Activated T-cell treated with anti-CD3 and anti-CD28 coated beads, Interleukin-2, amount 50 U/mL, for 1 hour (primary cell): ENCODE measurements at regions not wholly inside any gene's neighbourhood (a gene's known extent, or its start where the extent isn't known, plus 50 kb on each side); places are given as distances from the start of the nearest gene placed in this dataset.

Source experiments
- DNase-seq: peaks from one replicate; pipeline ENCODE4 v3.0.0-alpha.2; 2020

DNA sequence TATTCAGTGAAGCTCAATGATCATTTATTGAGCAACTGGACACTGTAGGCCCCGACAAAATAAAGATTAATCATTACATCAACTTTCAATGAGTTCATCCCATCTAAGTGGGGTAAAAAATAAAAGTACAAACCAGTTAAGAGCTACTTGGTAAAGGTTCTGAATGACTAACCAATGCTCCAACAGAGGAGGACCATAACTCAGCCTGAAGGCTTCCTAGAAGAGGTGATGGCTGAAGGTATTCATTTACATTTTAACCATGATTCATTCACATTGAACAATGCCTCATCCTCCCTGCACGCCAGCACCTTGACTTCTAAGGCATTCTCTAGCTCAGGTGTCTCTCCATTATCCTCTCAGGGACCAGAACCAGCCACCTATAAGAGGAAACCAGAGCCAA is 201.4 kb downstream of the ZNF462 start:
- no peak for DNase-seq

DNA sequence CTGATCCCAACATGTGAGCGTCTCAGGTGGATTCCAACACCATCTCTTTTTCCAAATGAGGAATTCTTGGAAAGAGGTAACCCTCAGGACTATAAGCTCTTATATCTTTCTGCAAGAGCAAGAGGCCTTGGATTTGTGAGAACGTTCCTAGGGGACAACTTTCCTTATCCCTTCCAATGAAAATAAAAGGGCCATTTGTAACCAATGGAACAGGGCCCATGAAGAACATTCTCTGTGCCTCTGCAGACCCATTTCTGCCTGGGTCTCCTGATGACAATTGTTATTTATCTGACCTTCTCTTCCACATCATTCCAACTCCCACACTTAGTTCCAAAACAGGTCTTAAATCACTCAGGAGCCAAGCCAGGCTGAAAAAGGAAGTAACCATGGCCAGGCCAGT is 202.6 kb downstream of the ZNF462 start:
- DNase-seq, result no peak

DNA sequence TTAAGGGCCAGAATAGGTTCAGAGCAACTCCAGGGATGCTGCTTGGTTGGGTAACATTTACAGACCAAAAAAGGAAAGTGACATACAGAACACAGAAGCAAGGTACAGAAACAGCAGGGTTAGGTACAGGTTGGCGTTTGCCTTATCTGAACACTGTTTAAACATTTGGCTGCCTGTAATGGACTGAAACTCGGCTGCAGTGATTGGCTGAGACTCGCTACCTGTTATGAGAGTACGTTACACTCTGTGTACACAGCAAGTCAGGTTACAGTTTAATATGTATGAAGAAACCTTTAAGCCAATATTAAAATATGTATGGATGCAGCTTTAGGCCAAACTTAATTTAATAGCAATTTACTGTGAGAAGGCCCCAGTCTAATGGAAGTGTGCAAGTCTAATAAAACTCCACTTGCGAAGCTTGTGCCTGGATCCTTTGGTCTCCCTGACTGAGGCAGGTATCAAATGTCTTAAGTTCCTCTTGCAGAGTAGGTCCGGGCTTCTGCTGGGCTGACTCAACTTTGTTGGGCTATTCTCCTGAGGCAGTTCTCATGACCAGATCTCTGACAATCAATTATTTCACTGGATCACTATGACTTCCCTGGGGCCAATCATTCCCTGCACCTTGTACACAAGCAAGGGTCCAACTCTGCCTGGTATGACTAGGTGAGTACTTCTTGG is 204.9 kb downstream of the ZNF462 start:
- no peak for DNase-seq

DNA sequence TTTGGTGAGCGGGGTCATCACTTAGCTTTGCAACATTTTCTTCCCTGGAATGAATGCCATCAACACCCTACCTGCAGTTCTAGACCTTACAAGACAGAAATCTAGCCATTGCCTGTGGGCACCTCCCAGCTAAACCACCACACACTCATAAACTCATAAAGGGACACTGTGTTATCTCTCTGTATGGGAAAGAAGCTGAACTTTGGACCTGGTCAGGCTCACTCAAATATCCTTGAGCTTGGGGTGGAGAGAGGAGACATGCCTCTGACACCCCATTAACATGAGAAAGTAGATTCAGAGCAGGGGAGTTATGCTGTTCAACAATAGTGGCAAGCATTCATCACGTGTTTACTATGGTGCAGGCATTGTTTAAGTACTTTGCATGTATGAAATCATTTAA is 205.6 kb downstream of the ZNF462 start:
- no peak for DNase-seq

- no peak for DNase-seq
Measured at GRCh38 chr9:107070586-107070985, 207.6 kb downstream of the ZNF462 start.

DNA sequence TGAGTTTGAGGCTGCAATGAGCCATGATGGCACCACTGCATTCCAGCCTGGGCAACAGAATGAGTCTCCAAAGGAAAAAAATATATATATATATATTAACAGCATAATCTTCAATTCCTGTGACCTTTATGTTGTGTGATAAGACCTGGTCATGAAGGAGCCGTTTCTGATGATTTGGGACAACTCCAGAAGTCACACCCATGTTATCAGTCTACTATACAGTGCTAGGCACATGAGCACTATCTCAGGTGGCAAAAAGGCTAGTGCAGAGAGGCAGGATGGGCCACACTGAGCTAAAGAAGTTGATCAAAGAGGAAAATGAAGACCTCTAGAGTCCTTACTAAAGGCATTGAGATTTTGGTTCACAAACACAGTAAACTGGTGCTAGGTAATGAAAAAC is 205.0 kb upstream of the RAD23B start:
- DNase-seq, result no peak

DNA sequence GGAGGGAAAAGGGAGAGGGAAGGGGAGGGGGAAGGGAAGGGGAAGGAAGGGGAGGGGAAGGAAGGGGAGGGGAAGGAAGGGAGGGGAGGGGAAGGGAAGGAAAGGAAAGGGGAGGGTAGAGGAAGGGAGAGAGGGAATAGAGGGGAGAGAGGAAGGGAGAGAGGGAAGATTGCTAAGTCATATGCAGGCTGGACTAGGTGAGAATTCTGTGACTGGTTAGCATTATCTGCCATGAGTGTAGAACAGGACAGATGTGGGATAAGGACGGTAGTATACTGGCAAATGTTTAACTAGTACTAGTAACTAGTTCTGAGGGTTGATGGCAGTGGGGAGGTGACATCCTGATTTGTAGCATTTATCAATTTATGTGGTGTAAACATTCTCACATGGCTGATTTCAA is 203.5 kb upstream of the RAD23B start:
- no peak for DNase-seq

GRCh38 chr9:107080130-107080529 is 202.9 kb upstream of the RAD23B start:
- DNase-seq, result no peak

DNA sequence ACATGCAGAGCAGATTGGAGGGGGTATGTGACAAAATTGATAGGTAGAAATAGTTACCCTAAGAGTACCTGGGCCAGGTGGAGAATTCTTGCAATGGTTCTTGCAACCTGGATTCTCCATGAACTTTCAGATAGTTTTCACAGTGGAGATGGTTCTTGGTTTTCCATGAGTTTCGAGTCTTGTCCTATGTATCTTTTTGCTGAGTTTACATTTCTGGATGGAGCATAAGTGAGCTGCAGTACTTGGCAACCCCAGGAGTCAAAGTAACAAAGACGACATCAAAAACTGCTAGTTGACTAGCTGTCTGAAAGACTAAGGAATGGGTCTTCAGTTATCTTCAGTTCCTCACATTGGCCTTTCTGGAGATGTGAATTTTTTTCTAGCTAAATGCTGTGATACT is 196.6 kb upstream of the RAD23B start:
- DNase-seq, result no peak

GRCh38 chr9:107087222-107087621 is 195.9 kb upstream of the RAD23B start:
- DNase-seq, result no peak

GRCh38 chr9:107090218-107090617 is 192.9 kb upstream of the RAD23B start:
- no peak for DNase-seq

DNA sequence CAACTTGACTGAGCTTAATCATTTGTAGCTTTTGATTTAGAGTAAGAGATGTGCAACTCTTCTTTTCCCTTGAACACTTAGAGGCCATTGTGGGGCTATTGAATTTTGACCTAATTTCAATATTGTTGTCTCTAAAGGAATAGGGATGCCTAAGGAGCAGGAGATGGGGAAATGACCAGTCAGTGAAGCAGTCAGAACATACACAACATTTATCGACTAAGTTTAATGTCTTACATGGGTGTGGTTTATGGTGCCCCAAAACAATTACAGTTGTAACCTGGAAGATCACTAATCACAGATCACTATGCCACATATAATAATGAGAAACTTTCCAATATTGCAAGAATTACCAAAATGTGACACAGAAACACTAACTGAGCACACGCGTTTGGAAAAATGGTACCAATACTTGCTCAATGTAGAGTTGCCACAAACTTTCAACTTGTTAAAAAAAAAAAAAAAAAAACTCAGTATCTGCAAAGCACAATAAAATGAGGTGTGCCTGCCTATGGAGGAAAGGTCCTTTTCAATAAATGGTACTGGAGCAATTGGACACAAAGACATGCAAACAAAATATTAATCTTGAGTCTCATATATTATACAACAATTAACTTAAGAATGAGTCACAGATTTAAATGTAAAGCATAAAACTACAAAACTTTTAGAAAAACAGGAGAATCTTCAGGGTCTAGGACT is 189.6 kb upstream of the RAD23B start:
- no peak for DNase-seq

GRCh38 chr9:107094370-107094769 is 188.7 kb upstream of the RAD23B start:
- no peak for DNase-seq

DNA sequence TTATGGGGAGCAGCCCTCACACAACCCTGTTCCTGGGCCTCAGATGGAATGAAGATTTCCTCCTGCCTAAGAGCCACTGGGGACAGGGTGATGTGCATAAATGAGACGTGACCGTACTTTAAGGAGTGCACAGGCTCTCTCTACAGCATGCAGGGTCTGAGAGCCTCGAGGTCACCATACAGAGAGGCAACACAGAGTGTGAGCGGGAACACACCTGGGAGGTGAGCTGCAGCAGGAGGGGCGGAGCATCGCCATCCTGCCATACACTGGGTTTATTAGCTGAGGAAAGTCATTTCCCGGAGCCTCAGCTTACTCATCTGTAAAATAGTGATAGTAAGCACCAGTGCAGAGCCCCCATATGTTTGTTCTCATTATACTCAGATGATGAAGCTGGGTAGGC is 182.5 kb upstream of the RAD23B start:
- DNase-seq, result no peak

DNA sequence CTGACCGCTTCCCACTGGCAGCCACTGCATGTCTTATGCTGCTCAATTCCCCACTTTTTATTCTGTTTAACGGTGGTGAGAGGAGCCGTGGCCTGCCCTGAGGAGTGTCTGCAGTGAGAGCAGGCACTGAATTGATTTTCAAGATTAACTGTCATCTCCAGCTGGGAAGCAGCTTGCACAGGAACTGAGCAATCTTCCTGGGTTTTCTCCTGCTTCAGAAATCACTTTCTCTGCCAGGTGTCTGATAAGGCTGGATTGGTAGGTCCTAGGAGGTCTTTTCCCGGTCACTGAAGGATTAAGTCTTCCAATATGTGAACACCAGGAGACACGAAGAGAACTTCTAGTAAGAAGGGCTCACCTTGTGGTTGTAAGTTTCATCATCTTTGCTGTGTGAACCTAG is 181.1 kb upstream of the RAD23B start:
- DNase-seq, result no peak

DNA sequence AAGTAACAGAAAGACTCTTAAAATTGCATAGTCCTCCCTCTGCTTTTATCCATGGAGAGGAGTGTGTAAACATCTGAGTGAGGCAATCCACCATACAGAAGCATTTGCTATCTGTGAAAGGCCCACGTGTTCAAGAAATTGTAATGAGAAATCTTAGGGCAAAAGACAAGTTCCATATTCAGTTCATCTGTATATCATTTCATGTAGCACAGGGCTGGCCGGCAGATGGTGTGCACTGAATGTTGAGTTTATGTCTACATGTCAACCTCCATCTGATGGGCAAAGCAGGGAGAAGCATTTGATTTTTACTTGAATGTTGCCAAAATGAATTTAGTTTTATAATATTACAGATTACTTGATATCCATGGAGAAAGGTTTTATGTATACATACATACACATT is 179.5 kb upstream of the RAD23B start:
- DNase-seq, result no peak

DNA sequence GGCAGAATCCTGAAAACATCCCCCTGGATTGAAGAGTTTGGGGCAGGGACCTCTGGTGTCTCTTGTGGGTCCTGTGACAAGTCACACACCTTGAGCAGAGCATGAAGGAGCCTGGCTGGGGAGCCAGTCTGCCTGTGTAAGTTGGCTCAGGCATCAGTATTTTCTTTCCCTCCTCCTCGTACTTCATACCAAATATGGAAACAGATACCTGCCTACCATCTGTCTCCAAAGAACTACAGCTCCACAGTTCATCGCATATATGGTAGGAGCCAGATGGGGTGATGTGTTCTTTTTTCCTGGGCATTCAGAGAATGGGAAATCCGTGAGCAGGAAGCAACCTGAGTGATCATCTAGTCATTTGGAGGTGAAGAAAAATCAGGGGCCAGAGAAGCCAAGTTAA is 177.3 kb upstream of the RAD23B start:
- no peak for DNase-seq

DNA sequence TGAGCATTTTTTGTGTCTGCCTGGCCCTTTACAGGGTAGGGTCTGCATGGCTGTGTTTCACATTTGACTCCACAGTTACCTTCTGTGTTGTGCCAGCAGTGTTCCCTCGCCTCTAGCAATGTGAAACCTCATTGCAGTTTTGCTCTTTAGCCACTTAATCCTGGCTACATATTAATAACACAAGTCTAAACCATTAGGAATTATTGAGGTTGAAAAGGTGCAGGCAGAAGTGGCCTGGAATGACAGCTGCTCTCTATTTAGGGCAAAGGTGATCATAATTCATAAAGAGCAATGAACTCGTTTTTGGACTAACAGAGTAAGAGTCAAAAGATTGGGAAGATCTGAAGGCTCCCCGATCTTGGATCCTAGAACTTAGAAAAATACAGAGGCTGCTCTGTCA is 176.7 kb upstream of the RAD23B start:
- DNase-seq, result no peak

DNA sequence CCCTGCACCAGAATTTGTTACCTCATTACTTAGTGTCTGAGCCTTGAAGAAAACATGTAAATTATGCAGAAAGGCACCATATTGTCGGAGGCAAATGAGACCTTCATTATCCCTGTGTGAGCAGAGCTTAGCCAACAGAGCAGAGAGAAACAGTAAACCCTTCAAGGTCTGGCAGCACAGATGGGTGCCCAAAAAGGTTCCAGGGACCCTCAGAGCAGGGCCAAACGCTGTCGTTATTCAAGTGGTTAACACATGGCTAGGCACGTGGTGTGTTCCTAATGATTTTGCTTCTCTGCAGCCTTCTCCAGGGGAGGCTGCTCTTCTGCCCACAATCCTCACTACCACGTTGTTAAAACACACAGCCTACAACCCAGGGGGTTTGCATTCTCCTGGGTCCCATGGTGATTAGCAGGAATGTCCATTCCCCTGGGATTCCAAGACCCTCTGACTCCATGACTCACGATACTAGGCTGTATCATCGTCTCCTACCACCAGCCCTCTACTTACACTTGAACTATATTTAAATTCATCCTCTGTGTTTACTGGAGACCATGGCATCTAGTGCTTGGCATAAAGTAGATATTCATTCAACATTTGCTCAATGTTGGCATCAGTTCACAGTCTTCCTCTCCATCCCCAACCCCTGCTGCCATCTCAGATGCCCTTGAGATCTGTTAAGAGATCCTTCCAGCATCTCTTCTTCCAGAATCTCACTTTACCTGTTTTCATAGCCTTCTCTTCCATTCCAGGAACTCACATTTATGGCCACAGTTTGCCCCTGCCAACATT is 174.5 kb upstream of the RAD23B start:
- no peak for DNase-seq

GRCh38 chr9:107109324-107109723 is 173.8 kb upstream of the RAD23B start:
- no peak for DNase-seq

DNA sequence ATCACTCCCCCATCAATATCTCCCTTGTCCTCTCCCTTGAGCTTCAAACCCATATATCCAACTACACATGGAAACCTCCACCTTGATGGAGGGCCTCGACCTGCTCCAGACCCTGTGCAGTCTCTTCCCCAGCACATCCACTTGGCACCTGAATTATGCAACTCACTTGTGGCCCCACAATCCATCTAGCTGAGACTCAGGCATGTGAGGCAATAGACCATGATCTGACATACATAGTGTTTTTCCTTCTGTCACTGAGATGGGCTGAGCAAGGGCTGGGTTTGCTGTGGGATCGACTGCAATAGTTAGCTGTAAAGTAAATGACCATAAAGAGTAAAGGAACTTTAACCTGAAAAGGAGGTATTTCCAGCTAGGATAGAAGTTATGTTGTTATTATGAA is 172.9 kb upstream of the RAD23B start:
- no peak for DNase-seq

- no peak for DNase-seq
Measured at GRCh38 chr9:107112707-107113243, 170.3 kb upstream of the RAD23B start.

- DNase-seq, result no peak
Measured at GRCh38 chr9:107118863-107119624, 164.0 kb upstream of the RAD23B start.
